NB4 (cell line): ENCODE measurements at regions not wholly inside any gene's neighbourhood (a gene's known extent, or its start where the extent isn't known, plus 50 kb on each side); places are given as distances from the start of the nearest gene placed in this dataset.

Experiments used
- POLR2A ChIP-seq: IDR thresholded peaks from 2 replicates; pipeline ENCODE4 v1.6.1; 2011; ENCODE audit warnings: mild to moderate bottlenecking; ENCODE audit not compliant: insufficient read length; ENCODE audit errors: extremely low read depth
- TF ChIP-seq, protein P1 (sequence below): IDR thresholded peaks from one replicate; pipeline ENCODE4 v1.5.1; 2012; ENCODE audit warnings: low read depth, low read length
- TF ChIP-seq, protein P2 (sequence below): IDR thresholded peaks from 2 replicates; pipeline ENCODE4 v1.6.1; 2011; ENCODE audit warnings: low read depth, low read length

DNA sequence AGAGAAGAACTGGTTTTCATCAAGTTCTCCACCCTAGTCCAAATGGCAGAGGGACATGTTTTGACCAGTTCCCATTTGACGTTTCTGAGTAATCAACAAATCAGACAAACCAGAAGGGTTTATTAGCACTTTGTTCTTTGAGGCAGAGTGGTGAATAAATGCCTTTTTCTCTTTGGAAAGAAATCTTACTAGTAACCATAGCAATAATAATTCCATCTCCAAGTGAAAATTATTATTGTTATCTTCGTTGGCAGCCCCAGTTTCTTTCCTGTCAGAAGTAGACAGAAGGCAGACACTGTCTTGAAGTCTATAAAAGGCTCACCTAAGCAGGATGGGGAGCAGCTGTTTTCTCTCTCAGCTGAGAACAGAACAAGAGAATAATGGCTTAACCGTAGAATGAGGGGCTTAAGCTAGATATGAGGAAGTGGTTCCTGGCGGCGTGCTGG, 391.6 kb downstream of the PBX1 start:
- no peak for TF ChIP-seq POLR2A
- TF ChIP-seq, protein P1, sequence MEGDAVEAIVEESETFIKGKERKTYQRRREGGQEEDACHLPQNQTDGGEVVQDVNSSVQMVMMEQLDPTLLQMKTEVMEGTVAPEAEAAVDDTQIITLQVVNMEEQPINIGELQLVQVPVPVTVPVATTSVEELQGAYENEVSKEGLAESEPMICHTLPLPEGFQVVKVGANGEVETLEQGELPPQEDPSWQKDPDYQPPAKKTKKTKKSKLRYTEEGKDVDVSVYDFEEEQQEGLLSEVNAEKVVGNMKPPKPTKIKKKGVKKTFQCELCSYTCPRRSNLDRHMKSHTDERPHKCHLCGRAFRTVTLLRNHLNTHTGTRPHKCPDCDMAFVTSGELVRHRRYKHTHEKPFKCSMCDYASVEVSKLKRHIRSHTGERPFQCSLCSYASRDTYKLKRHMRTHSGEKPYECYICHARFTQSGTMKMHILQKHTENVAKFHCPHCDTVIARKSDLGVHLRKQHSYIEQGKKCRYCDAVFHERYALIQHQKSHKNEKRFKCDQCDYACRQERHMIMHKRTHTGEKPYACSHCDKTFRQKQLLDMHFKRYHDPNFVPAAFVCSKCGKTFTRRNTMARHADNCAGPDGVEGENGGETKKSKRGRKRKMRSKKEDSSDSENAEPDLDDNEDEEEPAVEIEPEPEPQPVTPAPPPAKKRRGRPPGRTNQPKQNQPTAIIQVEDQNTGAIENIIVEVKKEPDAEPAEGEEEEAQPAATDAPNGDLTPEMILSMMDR, result no peak
- TF ChIP-seq, protein P2, sequence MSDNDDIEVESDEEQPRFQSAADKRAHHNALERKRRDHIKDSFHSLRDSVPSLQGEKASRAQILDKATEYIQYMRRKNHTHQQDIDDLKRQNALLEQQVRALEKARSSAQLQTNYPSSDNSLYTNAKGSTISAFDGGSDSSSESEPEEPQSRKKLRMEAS, result no peak
